ENCODE measurements at regions not wholly inside any gene's neighbourhood (a gene's known extent, or its start where the extent isn't known, plus 50 kb on each side); places are given as distances from the start of the nearest gene placed in this dataset.
"Not testable (repeated sequence)": the region's sequence is repeated elsewhere in the genome, so short reads cannot be mapped to it uniquely, and the experiment has no call there.

DNA sequence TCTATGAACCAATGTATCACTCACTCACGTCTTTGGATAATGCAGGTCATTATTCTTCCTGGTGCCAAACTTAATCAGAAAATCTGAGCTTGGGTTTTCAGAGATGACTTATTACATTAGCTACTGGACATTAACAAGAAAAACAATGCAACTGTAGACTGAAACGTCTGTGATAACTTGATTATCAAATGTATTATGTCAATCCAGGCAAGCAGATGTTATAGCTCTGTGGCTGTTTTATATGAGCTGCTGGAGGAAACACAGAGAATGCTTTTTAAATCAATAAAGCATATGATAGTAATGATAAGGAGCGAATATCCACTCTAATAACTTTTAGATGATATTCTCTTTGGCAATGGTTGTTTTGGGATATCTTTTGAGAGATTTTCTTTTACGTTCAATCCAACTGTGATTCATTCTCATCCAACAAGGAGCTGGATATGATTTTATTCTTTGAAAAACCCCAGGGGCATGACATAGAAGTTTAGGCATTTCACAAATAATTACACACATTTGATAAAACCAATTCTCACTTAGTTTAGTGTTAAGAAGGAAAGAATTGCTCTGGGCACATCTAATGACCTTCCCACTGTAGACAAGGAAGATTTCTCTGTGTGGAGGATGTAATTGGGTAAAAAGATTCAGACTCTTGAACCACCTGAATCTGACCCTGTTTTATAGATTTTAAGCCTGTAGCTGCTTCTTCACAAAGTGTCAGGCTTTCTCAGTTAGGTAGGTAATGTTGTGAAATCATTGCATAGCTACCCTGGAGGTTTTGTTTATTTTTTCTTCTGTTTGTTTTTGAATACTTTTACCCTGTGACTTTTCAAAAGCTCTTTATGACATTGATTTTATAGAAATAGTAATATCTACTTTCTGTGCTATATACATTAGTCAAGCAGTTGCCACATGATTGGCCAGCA lies 1124.7 kb downstream of the DNAJB9 start:
- Mint-ChIP-seq H3K27me3 (no peaks in the 10 kb centered on the region), H3K36me3 (no peaks in the 10 kb centered on the region), H3K4me3 (no peak overlapping the region), H3K4me1 (no peaks in the 10 kb centered on the region), H3K27ac (no peak overlapping the region), H3K9me3 (peaks cover 0 to 19% (median 10%) of the 10 kb centered on the region in 11 donors)
- ATAC-seq: no peak
- Histone ChIP-seq H3K27me3 (ENCODE audit: control insufficient read depth in 2 of 2, insufficient read depth in 2 of 2, low read length in 2 of 2) (no peaks in the 10 kb centered on the region), H3K4me3 (ENCODE audit: low read length) (no peak overlapping the region), H3K27ac (ENCODE audit: low read depth, low read length) (no peak overlapping the region), H3K4me1 (ENCODE audit: control insufficient read depth in 2 of 2, insufficient read depth in 2 of 2, low read length in 2 of 2) (no peaks in the 10 kb centered on the region), H3K36me3 (ENCODE audit: control insufficient read depth in 2 of 3, insufficient read depth in 3 of 3, low read length in 3 of 3) (no peaks in the 10 kb centered on the region), H3K9me3 (ENCODE audit: control insufficient read depth in 2 of 3, low read length in 3 of 3) (no peaks in the 10 kb centered on the region)
- intact Hi-C loops (cut with micrococcal nuclease): no loop called here
- DNase-seq: no peak
- ChIA-PET POLR2A (no interaction called here), CTCF (no interaction called here)

DNA sequence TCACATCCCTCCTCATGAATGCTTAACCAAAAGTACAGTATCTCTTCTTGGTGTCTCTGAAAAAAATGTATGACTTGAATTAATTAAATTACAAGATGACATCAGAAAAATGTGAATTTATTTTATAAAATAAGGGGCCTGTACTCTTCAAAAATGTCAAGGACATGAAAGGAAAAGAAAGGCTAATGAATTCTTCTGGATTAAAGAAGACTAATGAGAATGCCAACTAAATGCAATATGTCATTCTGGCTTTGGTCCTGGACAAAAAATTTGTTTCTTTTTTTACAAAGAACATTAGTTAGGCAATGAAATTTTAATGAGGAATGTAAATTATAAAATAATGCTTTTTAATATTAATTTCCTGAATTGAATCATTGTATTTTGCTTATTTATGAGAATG lies 1125.7 kb downstream of the DNAJB9 start:
- H3K4me3 Mint-ChIP-seq: no peak overlapping the region
- DNase-seq: no peak
- Histone ChIP-seq H3K27ac (ENCODE audit: low read depth, low read length) (no peak overlapping the region), H3K4me1 (ENCODE audit: control insufficient read depth in 2 of 2, insufficient read depth in 2 of 2, low read length in 2 of 2) (no peaks in the 10 kb centered on the region), H3K4me3 (ENCODE audit: low read length) (no peak overlapping the region), H3K27me3 (ENCODE audit: control insufficient read depth in 2 of 2, insufficient read depth in 2 of 2, low read length in 2 of 2) (no peaks in the 10 kb centered on the region), H3K36me3 (ENCODE audit: control insufficient read depth in 2 of 3, insufficient read depth in 3 of 3, low read length in 3 of 3) (no peaks in the 10 kb centered on the region), H3K9me3 (ENCODE audit: control insufficient read depth in 2 of 3, low read length in 3 of 3) (no peaks in the 10 kb centered on the region)
- no peak overlapping the region for H3K27ac Mint-ChIP-seq
- H3K4me1 Mint-ChIP-seq: no peaks in the 10 kb centered on the region
- H3K27me3 Mint-ChIP-seq: no peaks in the 10 kb centered on the region
- H3K9me3 Mint-ChIP-seq: peaks cover 0 to 16% (median 9%) of the 10 kb centered on the region in 11 donors
- ChIA-PET CTCF (no interaction called here), POLR2A (no interaction called here)
- intact Hi-C loops (cut with micrococcal nuclease): no loop called here
- ATAC-seq: no peak
- no peaks in the 10 kb centered on the region for H3K36me3 Mint-ChIP-seq

DNA sequence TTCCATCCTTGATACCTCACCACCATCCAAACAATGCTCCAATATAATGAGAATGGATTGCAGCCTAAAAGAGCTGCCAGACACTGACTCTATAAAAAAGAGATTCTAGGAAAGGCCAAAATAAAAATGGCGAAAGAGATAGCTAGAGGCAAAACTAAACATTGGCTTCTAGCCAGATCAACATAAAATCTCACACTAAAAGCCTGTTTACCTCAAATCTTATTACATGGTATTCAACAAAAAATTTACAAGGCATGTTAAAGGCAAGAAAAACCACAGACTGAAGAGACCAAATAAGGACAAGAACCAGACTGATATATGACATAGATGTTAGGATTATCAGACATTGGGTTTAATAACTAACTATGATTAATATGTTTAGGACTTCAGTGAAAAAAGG lies 1127.0 kb downstream of the DNAJB9 start:
- H3K4me1 ChIP-seq (ENCODE audit: control insufficient read depth in 2 of 2, insufficient read depth in 2 of 2, low read length in 2 of 2): no peaks in the 10 kb centered on the region
- ChIA-PET POLR2A (no interaction called here), CTCF (no interaction called here)
- H3K9me3 Mint-ChIP-seq: peaks cover 0 to 14% (median 5%) of the 10 kb centered on the region in 11 donors
- DNase-seq (no peak), ATAC-seq (no peak)
- no peaks in the 10 kb centered on the region for H3K27me3 Mint-ChIP-seq
- H3K4me3 Mint-ChIP-seq: no peak overlapping the region
- H3K9me3 ChIP-seq (ENCODE audit: control insufficient read depth in 2 of 3, low read length in 3 of 3): no peaks in the 10 kb centered on the region
- intact Hi-C loops (cut with micrococcal nuclease): no loop called here
- no peak overlapping the region for H3K4me3 ChIP-seq (ENCODE audit: low read length)
- no peaks in the 10 kb centered on the region for H3K27me3 ChIP-seq (ENCODE audit: control insufficient read depth in 2 of 2, insufficient read depth in 2 of 2, low read length in 2 of 2)
- H3K27ac Mint-ChIP-seq: no peak overlapping the region
- no peaks in the 10 kb centered on the region for H3K36me3 Mint-ChIP-seq
- H3K4me1 Mint-ChIP-seq: no peaks in the 10 kb centered on the region
- H3K27ac ChIP-seq (ENCODE audit: low read depth, low read length): no peak overlapping the region
- H3K36me3 ChIP-seq (ENCODE audit: control insufficient read depth in 2 of 3, insufficient read depth in 3 of 3, low read length in 3 of 3): no peaks in the 10 kb centered on the region

DNA sequence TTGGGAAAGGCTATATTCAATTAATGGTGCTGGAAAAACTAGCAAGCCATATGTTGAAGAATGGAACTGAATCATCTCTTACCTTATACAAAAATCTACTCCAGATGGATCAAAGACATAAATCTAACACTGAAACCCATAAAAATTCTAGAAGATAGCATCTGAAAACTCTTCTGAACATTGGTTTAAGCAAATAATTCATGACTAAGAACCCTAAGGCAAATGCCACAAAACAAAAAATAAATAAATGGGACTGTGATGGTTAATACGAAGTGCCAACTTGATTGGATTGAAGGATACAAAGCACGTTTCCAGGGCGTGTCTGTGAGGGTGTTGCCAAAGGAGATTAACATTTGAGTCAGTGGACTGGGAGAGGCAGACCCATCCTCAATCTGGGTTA lies 1130.0 kb downstream of the DNAJB9 start:
- Mint-ChIP-seq H3K9me3 (peaks cover 0 to 10% (median 3%) of the 10 kb centered on the region in 11 donors), H3K4me3 (no peak overlapping the region), H3K4me1 (no peaks in the 10 kb centered on the region), H3K27ac (no peak overlapping the region), H3K27me3 (no peaks in the 10 kb centered on the region), H3K36me3 (no peaks in the 10 kb centered on the region)
- H3K27ac ChIP-seq (ENCODE audit: low read depth, low read length): no peak overlapping the region
- no peaks in the 10 kb centered on the region for H3K27me3 ChIP-seq (ENCODE audit: control insufficient read depth in 2 of 2, insufficient read depth in 2 of 2, low read length in 2 of 2)
- no peak overlapping the region for H3K4me3 ChIP-seq (ENCODE audit: low read length)
- no peak for DNase-seq
- no peak for ATAC-seq
- intact Hi-C loops (cut with micrococcal nuclease): no loop called here
- H3K36me3 ChIP-seq (ENCODE audit: control insufficient read depth in 2 of 3, insufficient read depth in 3 of 3, low read length in 3 of 3): no peaks in the 10 kb centered on the region
- ChIA-PET CTCF (interaction anchor here (0.6 kb wide), 1 partner anchor 22 kb away, joined by 3 read pairs; no protein-coding TSS in a partner anchor), POLR2A (no interaction called here)
- no peaks in the 10 kb centered on the region for H3K4me1 ChIP-seq (ENCODE audit: control insufficient read depth in 2 of 2, insufficient read depth in 2 of 2, low read length in 2 of 2)
- no peaks in the 10 kb centered on the region for H3K9me3 ChIP-seq (ENCODE audit: control insufficient read depth in 2 of 3, low read length in 3 of 3)

DNA sequence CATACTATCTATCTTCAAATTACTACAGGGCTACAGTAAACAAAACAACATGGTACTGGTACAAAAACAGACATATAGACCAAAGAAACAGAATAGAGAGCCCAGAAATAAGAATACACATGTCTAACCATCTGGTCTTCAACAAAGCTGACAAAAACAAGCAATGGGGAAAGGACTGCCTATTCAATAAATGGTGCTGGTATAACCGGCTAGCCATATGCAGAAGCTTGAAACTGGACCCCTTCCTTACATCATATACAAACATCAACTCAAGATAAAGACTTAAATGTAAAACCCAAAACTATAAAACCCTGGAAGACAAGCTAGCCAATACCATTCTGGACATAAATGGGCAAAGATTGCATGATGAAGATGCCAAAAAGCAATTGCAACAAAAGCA lies 1143.7 kb downstream of the DNAJB9 start:
- Histone ChIP-seq H3K4me3 (ENCODE audit: low read length) (no peak overlapping the region), H3K27ac (ENCODE audit: low read depth, low read length) (no peak overlapping the region), H3K27me3 (ENCODE audit: control insufficient read depth in 2 of 2, insufficient read depth in 2 of 2, low read length in 2 of 2) (no peaks in the 10 kb centered on the region), H3K36me3 (ENCODE audit: control insufficient read depth in 2 of 3, insufficient read depth in 3 of 3, low read length in 3 of 3) (no peaks in the 10 kb centered on the region), H3K4me1 (ENCODE audit: control insufficient read depth in 2 of 2, insufficient read depth in 2 of 2, low read length in 2 of 2) (no peaks in the 10 kb centered on the region), H3K9me3 (ENCODE audit: control insufficient read depth in 2 of 3, low read length in 3 of 3) (no peaks in the 10 kb centered on the region)
- no peaks in the 10 kb centered on the region for H3K36me3 Mint-ChIP-seq
- POLR2A ChIA-PET: no interaction called here
- ATAC-seq (no peak), DNase-seq (no peak)
- no peaks in the 10 kb centered on the region for H3K27me3 Mint-ChIP-seq
- CTCF ChIA-PET: no interaction called here
- peaks cover 0 to 8% (median 0%) of the 10 kb centered on the region in 11 donors for H3K9me3 Mint-ChIP-seq
- intact Hi-C loops (cut with micrococcal nuclease): no loop called here
- H3K27ac Mint-ChIP-seq: no peak overlapping the region
- H3K4me1 Mint-ChIP-seq: no peaks in the 10 kb centered on the region
- no peak overlapping the region for H3K4me3 Mint-ChIP-seq

DNA sequence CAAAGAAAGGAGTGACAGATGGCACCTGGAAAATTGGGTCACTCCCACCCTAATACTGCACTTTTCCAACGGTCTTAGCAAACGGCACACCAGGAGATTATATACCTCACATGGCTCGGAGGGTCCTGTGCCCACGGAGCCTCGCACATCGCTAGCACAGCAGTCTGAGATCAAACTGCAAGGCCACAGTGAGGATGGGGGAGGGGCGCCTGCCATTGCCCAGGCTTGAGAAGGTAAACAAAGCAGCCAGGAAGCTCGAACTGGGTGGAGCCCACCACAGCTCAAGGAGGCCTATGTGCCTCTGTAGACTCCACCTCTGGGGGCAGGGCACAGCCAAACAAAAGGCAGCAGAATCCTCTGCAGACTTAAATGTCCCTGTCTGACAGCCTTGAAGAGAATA lies 1149.7 kb downstream of the DNAJB9 start:
- H3K36me3 ChIP-seq (ENCODE audit: control insufficient read depth in 2 of 3, insufficient read depth in 3 of 3, low read length in 3 of 3); H3K27me3 ChIP-seq (ENCODE audit: control insufficient read depth in 2 of 2, insufficient read depth in 2 of 2, low read length in 2 of 2); DNase-seq; H3K27ac ChIP-seq (ENCODE audit: low read depth, low read length); CTCF ChIA-PET; H3K27ac Mint-ChIP-seq; H3K36me3 Mint-ChIP-seq; H3K27me3 Mint-ChIP-seq; H3K4me3 Mint-ChIP-seq; H3K4me3 ChIP-seq (ENCODE audit: low read length); H3K4me1 Mint-ChIP-seq; intact Hi-C loops (cut with micrococcal nuclease); POLR2A ChIA-PET; ATAC-seq; H3K9me3 ChIP-seq (ENCODE audit: control insufficient read depth in 2 of 3, low read length in 3 of 3); H3K4me1 ChIP-seq (ENCODE audit: control insufficient read depth in 2 of 2, insufficient read depth in 2 of 2, low read length in 2 of 2): not testable (repeated sequence)
- H3K9me3 Mint-ChIP-seq: peaks cover 0 to 13% (median 6%) of the 10 kb centered on the region in 11 donors

DNA sequence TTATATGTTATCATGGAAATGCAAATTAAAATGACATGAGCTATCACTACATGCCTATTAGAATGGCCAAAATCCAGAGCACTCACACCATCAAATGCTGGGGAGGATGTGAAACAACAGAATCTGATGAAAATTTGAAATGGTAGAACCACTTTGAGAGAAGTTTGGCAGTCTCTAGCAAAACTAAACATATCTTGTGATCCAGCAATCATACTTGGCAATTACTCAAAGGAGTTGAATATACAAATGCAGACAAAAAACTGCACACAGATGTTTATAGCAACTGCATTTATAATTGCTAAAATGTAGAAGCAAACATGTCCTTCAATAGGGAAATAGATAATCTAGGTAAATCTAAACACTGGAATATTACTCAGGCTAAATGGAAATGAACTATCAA lies 1164.9 kb downstream of the DNAJB9 start:
- H3K4me3 Mint-ChIP-seq: no peak overlapping the region
- H3K4me1 ChIP-seq (ENCODE audit: control insufficient read depth in 2 of 2, insufficient read depth in 2 of 2, low read length in 2 of 2): no peaks in the 10 kb centered on the region
- ATAC-seq (no peak), DNase-seq (no peak)
- H3K9me3 ChIP-seq (ENCODE audit: control insufficient read depth in 2 of 3, low read length in 3 of 3): no peaks in the 10 kb centered on the region
- H3K4me3 ChIP-seq (ENCODE audit: low read length): no peak overlapping the region
- H3K4me1 Mint-ChIP-seq: no peaks in the 10 kb centered on the region
- H3K27ac Mint-ChIP-seq: no peak overlapping the region
- POLR2A ChIA-PET: no interaction called here
- peaks cover 0 to 8% (median 3%) of the 10 kb centered on the region in 11 donors for H3K9me3 Mint-ChIP-seq
- H3K27me3 Mint-ChIP-seq: no peaks in the 10 kb centered on the region
- H3K27ac ChIP-seq (ENCODE audit: low read depth, low read length): no peak overlapping the region
- no peaks in the 10 kb centered on the region for H3K36me3 Mint-ChIP-seq
- intact Hi-C loops (cut with micrococcal nuclease): no loop called here
- CTCF ChIA-PET: no interaction called here
- H3K36me3 ChIP-seq (ENCODE audit: control insufficient read depth in 2 of 3, insufficient read depth in 3 of 3, low read length in 3 of 3): no peaks in the 10 kb centered on the region
- no peaks in the 10 kb centered on the region for H3K27me3 ChIP-seq (ENCODE audit: control insufficient read depth in 2 of 2, insufficient read depth in 2 of 2, low read length in 2 of 2)

Measured in naive thymus-derived CD4-positive, alpha-beta T cell (primary cell).